Fibroblast of pulmonary artery (primary cell): ENCODE measurements at regions not wholly inside any gene's neighbourhood (a gene's known extent, or its start where the extent isn't known, plus 50 kb on each side); places are given as distances from the start of the nearest gene placed in this dataset.

Source experiments
- DNase-seq: peaks from one replicate; pipeline ENCODE4 v3.0.0-alpha.2; 2010; ENCODE audit warnings: low read depth
- H3K4me3 ChIP-seq: replicated peaks from 2 replicates; pipeline ENCODE4 v1.5.1; 2011; ENCODE audit warnings: low read depth, mild to moderate bottlenecking, control low read depth, low read length, moderate library complexity
- CTCF ChIP-seq: IDR thresholded peaks from 2 replicates; pipeline ENCODE4 v1.5.1; 2011; ENCODE audit warnings: mild to moderate bottlenecking, control low read depth, low read length, inconsistent platforms; ENCODE audit errors: missing control alignments

DNA sequence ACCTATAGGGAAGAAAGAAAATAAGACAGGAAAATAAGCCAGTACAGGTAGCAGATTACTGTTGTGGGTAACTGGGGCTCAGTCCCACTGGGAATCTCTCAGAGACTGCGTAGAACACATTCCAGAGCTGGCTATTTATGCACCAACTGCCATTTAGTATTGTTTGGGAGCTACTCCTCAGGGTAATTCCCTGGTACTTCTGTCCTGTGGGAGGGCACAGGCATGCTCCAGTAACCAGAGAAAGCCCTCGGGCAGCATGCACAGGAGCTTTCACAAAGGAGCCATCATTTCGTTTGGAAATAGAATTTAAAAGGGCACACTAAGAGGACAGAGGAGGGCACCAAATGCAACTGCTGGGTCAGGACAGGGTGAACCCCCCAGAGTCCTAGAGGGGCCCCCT is 148.0 kb upstream of the LRFN2 start:
- no peak for DNase-seq
- TF ChIP-seq CTCF: no peak

GRCh38 chr6:40734607-40735006 is 147.4 kb upstream of the LRFN2 start:
- no peak for TF ChIP-seq CTCF
- no peak overlapping the region for H3K4me3 ChIP-seq
- no peak for DNase-seq

More for the DNA sequence above, 148.0 kb upstream of the LRFN2 start:
- no peak overlapping the region for H3K4me3 ChIP-seq

- H3K4me3 ChIP-seq: no peak overlapping the region
- TF ChIP-seq CTCF: no peak
- DNase-seq: no peak
Observed at GRCh38 chr6:40733770-40734396, 146.7 kb upstream of the LRFN2 start.

DNA sequence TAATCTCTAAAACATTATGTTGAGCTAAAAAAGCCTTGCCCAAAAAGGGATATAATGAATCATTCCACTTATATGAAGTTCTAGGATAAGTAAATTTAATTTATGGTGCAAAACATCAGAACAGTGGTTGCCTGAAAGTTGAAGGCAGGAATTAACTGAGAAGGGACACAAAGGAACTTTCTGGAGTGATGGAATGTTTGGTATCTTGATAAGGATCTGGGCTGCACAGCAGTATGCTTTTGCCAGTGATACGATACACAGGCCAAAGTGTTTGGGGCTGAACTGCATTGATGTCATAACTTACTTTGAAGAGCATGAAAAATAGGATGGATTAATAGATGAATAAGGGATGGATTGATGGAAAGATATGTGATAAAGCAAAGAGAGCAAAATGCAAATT is 146.1 kb upstream of the LRFN2 start:
- no peak overlapping the region for H3K4me3 ChIP-seq
- no peak for TF ChIP-seq CTCF
- DNase-seq: no peak

DNA sequence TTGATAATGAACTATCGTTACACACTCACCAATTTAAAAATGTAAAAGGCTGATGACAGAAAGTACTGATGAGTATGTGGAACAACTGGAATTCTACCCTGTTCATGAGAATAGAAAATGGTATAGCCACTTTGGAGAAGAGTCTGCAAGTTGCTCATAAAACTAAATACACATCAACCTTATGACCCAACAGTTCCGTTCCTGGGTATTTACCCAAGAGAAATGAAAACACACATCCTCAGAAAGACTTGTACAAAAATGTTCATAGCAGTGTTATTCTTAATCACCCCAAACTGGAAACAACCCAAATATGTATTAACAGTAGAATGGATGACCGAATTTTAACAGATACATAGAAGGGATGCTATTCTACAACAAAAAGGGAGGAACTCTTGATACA is 145.7 kb upstream of the LRFN2 start:
- no peak overlapping the region for H3K4me3 ChIP-seq
- TF ChIP-seq CTCF: no peak
- DNase-seq: no peak

DNA sequence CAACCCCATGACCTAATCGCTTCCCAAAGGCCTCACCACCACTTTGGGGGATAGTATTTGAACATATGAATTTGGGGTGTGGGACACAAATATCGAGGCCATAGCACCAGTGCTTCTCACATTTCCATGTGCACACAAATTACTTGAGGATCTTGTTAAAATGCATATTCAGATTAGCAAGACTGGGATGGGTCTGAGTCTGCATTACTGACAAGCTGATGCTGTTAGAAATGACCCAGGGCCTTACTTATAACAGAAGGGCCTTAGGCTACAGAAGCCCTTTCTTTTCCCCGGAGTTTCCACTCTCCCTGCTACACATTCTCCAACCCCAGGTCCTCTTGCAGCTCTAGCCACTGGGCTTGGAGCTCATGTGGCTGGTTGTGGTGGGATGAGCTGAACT is 141.5 kb upstream of the LRFN2 start:
- no peak for TF ChIP-seq CTCF
- DNase-seq: no peak
- H3K4me3 ChIP-seq: no peak overlapping the region

GRCh38 chr6:40727271-40727670 is 140.1 kb upstream of the LRFN2 start:
- DNase-seq: no peak
- no peak for TF ChIP-seq CTCF
- no peak overlapping the region for H3K4me3 ChIP-seq
